T-helper 2 cell (primary cell): ENCODE measurements at regions not wholly inside any gene's neighbourhood (a gene's known extent, or its start where the extent isn't known, plus 50 kb on each side); places are given as distances from the start of the nearest gene placed in this dataset.

ENCODE experiments used
- DNase-seq, 5 experiments: peaks; one replicate each; pipeline versions ENCODE4 v3.0.0 to v3.0.0-alpha.2; 2012 to 2022

DNA sequence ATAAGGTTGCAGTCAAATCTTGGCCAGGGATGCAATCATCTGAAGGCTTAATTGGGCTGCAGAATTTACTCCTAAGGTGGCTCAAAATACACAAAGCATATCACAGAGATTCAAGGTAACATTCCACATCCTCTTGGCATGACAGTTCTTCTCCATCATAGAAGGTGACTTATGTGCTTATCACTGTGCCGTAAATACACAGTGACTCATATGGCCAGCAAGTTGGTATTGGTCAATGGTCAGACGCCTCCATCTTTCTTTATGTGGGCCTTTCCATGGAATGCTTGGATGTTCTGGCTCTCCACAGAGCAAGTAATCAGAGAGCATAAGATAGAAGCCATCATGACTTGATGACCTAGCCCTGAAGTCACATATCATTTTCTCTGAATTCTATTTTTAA is 168.8 kb upstream of the ST8SIA2 start:
- DNase-seq, result no peak

DNA sequence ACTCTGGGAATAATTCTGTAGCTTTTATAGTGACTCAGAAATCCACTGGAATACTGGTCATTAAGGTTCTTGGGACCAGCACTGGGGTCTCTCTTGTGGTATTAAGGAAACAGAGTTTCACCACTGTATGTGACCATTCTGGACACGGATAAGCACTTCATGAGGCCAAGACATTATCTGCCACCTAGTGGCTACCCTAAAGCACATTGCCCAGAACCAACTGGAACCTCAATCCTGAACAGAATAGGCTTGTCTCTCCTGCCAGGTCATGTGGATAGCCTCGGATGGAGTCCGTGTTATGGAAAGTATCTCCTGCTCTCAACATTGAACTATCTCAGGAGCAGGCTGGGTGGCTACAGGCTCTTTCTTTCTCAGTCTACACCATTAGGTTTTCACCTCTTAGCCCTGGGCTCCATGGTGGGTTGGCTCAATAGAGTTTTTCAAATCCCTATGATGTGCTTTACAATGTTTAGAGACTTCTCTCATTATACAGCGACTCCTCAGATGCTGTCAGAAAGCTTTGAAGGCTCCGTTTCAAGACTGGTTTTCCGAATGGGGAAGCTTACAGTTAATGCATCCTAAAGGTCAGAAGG is 167.6 kb upstream of the ST8SIA2 start:
- peak in 1 of 5 experiments; percentile 1 for DNase-seq

DNA sequence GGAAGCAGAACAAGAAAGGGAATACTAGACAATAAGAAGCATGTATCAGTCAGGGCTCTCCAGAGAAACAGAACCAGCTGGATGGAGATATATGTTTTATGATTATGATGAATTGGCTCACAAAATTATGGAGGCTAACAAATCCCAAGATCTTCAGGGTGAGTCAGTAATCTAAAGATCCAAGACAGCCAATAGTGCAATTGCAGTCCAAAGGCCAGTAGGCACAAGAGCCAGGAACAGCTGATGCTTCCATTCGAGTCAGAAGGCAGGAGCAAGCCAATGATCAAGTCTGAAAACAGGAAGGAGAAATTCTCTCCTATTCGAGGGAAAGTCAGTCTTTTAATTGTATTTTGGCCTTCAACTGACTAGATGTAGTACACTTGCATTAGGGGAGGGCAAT is 164.9 kb upstream of the ST8SIA2 start:
- DNase-seq, result no peak

DNA sequence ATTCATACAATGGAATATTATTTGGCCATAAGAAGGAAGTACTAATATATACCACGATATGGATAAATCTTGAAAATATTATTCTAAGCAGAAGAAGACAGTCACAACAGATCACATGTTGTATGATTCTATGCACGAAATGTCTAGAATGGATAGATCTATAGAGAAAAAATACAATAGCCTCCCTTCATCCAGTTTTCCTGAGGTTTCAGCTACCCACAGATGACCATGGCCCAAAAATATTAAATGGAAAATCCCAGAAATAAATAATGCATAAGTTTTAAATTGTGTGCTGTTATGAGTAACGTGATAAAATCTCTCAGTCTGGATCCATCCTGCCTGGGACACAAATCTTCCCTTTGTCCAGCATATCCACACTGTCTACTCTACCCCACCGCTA is 162.2 kb upstream of the ST8SIA2 start:
- DNase-seq, result no peak

DNA sequence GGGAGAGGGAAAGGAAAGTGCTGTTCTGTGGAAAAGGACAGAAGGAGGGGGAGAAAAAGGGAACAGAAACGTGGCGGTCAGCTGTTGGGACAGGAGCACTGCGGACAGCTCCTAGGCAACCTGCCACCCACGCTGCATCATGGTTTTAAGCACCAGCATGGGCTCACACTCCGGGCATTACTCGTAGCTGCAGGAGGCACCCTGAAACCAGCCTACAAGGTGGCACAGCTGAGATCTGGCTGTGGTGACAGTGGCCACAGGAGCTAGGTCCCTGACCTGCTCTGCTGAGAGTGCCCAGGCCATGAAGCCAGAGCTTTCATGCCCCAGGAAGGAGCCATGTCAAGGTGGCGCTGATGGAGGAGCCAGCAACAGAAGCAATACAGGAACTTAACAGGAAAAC is 161.4 kb upstream of the ST8SIA2 start:
- DNase-seq, result no peak

DNA sequence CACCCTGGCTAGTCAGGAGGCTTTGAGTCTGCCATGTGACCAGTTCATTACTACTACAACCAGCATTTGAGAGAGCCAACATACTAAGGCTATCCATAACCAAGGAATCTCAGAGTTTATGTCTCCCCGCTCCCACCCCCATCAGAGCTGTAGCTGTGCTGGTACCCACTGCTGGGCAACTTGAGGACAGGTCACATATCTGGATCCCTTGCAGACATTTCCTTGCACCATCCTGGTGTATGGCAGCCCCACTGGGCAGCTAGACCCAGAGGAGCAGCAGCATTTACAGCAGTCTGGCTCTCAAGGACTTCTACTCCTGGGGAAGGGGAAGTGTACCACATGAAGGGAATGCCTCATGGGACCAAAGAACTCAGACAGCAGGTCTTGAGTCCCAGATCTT is 160.8 kb upstream of the ST8SIA2 start:
- no peak for DNase-seq

DNA sequence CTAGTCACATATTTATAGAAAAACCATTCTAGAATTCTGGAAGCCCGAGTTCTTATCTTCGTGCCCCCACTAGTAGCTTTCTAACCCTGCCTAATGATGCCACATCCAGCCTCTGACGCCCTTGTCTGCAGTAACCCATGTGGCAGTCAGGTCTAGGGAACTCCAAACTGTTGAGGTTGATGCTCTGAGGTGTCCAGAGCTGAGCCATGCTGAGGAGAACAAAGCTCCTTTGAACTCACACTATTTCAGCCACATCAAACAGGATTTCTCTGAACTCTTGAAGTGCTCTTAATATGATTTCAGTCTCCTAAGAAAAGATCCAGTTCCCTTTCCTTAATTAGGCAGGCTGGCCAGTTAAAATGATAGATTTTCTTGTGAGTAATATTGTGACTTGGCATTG is 150.5 kb upstream of the ST8SIA2 start:
- no peak for DNase-seq

DNA sequence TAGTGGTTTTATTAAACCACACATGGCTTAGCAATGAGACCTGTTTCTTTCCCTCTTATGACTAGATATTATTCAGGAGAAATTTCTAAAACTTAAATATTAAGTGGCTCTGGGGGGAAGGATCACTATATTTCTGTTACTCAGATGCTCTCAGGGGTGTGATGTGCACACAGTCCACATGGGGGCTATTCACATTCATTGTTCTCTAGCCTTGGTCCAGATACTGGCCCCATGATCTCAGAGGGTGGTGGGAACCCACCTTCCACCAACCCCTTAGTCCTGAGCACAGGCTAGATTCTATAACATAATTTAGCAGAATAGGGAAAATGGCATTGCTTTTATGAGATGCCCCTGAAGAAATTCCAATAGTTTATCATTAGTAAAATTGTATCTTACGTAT is 149.0 kb upstream of the ST8SIA2 start:
- DNase-seq, result no peak

DNA sequence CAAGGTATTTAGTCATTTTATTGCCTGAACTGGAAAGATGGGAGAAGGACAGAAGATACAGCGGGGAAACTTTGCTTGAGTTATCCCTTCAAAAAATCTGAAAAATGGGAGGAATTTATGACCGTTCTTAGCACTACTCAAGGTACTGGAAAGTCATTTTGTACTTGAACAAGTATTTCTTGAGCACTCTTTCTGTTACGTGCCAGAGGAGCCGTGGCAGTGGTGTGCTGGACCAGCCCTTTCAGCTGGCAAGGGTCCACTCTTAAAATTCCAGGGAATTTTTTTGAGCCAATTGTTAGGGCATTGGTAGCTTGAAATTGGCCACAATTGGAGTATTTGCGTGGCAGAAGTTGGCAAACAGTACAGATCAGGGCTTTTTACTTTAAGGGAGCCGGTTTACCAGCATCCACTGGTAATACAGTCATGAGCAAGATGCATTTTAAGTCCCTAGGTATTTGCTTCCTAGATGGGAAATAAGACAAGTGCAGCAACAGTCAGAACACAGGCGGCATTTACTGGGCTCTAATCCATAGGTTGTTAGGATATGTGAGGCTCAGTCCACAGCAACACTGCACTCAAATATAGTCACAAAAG is 145.9 kb upstream of the ST8SIA2 start:
- DNase-seq, result no peak

DNA sequence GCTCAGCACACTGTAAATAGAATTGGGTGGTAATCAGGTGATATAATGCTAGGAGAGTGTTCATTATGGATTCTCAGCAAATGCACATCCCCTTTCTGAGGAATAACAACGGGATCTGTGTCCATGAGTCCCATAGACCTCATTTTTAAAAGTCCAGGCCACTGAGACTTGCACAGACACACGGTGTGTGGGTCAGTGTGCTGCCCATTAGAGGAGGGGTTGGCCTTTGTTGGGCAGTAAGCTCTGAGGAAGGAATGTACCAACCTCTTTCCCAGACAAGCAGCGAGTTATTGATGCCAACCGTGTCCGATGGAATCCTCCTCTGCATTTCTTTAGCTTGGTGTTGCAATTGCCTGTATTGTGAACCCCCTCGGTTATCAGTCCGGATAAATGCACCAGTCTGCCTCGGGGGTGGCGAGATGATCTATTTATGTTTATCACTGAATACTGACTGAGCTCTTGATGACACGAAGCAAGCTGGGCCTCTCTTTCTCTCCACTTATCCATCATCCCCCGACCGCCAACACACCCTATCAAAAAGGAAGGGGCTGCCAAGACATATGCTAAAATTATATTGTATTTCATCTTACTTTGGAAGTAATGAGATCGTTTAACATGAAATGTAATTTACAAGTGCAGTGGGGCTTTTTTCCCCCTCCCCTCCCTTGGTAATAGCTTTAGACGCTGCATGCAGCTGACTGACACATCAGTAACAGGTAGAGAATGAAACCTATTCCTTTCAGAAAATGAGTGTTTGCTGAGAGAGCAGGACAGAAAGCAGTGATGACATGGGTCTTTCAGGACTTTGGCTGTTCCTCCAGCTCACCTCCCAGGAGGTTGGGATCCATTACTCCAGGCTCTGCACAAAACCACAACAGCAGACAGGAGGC is 126.6 kb upstream of the ST8SIA2 start:
- no peak for DNase-seq

DNA sequence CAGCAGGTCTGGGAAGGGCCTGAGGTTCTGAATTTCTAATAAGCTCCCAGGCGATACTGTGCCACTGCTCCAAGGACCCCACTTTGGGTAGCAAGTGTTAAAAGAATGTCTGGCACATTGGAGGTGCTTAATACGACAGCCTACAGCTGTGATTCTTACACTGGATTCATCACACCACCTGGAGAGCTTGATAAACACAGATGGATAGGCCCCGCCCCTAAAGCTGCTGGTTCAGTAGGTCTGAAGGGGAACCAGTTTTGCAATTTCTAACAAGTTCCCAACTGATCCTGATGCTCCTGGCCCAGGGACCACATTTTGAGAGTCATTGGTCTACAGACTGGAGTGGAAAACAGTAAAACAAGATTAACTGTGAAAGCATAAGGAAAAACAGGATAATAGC is 124.8 kb upstream of the ST8SIA2 start:
- DNase-seq, result no peak

DNA sequence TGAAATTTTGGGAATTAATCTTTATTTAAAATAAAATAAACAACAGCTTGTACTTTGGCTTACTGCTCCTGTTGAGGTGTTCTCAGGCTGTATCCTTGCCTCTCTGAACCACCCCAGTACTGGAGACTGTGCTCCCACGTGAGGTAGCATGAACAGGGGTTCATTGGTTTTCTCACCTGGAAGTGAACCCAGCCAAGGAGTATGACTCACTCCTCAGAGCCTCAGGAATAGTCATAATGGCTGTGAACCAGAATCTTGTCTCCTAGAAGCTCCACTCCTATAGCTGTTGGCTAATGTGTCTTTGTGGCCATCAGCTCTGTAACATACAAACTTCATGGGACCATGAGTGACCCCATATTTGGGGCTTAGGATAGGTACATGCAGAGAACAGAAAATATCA is 122.5 kb upstream of the ST8SIA2 start:
- DNase-seq, result no peak

DNA sequence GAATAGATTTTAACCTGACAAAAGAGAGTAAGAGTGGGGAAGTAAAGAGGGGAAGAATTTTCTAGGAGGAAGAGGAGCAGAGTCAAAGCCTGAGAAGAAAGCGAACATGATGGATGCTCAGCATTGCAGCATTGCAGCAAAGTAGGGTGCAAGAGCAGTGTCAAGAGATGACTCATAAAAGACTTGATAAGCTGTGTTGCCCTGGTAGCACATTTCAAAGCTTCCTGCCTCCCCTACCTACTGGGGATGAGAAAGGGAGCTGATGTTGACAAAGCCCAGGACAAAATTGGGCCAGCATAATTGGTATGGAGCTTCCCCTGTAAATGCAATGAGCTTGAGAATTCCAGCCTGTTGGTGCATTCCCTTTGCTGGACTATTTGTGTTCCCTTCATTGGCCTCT is 121.6 kb upstream of the ST8SIA2 start:
- peak in 1 of 5 experiments; percentile 13 for DNase-seq

DNA sequence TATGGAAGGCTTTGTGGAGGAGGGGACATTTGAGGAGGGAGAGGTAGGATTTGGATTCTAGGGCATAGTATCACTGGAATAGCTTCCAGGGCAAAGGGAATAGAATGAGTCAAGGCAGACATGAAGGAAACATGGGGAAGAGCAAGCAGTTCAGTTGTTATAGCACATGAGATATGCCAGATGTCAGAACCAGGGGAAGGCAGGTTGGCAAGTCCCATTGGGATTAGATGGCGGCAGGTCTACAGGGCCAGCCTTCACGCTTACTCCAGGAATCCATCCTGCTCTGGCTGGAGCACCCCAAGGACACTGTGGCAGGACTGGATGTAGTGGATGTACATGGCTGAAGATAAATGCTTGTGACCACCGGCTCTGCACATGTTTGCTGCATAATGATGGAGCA is 120.4 kb upstream of the ST8SIA2 start:
- no peak for DNase-seq

DNA sequence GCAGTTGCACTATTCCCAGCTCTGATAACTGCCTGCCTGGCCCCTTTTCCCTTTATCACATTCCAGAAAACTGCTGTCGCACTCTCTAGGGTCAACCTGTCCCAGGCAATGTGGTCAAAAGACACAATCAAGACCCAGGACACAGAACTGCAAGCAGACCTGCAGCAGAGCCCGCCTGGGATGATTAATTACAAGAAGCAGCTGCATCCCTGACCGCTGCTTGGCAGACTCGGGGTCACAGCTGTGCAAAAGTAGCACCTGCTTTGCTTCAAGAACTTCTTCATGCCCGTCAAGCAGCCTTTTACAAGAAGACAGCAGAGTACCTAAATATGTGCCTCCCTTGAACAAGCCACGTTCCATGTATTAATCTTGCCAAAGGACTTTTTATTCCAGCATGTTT is 120.0 kb upstream of the ST8SIA2 start:
- no peak for DNase-seq

DNA sequence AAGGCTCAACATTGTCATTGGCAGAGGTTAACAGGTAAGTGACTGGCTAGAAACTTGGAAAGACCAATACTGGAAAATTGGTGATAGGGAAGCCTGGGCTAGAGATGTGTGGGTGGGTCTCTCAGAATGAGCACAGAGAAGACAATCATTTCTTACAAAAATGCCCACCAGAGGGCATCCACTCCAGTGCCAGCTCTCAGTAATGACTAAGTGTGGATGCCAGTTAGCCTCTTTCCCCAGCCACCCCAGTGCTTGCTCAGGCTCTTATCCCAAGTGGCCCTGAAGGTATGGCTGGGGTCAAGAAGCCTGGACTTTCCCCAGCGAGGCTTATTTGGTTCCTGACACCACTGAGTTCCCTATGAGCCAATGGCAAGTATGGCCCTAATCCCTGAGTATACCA is 115.9 kb upstream of the ST8SIA2 start:
- peak in 1 of 5 experiments; percentile 7 for DNase-seq

DNA sequence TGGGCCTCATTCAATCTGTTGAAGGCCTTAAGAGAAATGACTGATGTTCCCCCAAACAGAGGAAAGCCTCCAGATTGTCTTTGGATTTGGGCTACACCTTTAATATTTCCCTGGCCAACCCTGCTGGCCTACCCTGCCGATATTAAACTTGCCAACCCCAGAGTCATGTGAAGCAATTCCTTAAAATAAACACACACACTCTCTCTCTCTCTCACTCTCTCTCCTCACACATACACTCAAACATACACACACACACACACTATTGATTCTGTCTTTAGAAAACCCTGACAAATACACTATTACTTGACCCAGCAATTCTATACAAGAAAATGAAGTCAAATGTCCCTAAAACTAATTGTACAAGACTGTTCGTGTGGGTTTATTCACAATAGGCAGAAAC is 109.9 kb upstream of the ST8SIA2 start:
- DNase-seq, result no peak

DNA sequence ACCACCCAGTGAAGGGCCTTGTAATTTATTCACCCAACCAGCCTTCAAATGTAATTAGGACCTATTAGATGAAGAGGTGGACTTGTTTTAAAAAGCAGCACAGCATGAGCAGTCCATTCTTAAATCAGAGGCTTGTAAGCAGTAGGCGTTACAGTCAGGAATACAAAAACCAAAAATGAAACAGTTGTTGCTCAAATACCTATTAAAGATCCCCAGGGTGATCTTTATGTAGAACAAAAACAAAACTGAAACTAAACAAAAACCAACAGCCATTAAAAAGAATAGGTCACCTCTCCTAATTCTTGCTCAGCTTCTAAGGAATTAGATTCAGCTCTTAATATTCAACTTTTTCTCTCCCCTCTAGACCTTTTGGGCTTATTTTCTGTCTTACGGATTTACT is 104.9 kb upstream of the ST8SIA2 start:
- DNase-seq, result no peak

DNA sequence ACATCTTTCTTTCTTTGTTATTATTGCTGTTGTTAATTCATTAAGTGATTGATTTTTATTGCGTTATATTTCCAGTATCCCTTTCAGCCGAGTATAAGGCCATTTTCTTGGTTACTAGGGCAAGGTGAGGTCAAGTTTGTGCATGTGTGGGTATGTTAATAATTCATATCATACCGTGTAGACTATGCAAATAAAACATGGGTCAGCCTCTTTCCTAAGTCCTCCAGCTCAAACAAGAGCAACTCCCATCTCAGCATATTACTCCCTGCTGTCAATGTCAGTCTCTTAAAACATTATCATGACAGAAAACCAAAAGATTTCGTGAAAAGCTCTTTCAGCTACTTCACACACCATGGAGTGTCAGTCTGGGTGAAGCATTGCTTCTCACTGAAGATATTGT is 103.9 kb upstream of the ST8SIA2 start:
- no peak for DNase-seq

DNA sequence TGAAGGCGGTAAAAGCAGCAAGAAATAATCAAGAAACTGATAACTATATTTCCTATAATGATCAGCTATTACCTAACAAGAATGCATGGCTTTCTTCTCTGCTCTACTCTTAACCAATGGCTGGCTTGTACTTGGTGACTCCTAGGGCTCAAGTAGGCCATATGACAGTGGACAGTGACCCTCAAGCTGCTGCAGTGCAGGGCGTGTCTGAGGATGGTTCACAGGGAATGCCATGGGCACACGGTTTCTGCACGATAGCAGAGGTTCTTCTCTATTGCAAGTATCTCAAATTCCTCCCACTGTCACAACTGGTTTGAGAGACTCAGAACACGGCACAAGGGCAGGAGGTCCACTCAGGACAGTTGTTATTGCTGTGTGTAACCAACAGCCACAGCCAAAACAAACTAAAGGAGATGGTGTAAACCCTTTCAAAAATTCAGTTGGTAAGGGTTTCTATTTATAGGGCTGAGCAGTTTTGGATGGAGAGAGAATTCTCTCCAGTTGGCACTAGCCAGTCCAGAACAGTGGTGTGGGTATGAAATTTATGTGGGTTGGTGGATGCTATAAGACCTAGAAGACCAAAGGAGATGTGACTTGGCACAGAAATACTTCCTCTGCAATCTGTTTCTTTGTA is 103.2 kb upstream of the ST8SIA2 start:
- no peak for DNase-seq

DNA sequence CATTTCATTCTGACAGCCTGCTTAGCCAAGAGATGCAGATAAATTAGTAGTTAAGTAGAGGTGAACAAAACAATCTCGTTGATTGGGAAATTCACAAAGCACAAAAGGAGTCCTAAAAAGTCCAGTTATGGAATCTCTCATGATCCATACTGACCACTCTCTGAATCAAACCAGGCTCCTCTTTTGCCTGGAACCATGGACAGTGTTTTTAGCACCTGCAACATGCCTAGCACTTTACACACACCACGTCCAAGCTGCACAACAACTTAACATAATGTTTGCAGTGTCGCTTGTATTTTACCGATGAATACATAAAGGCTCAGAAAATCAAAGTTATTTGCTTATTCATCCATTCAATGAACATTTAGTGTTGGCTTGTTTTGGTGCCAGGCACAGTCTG is 101.8 kb upstream of the ST8SIA2 start:
- no peak for DNase-seq

DNA sequence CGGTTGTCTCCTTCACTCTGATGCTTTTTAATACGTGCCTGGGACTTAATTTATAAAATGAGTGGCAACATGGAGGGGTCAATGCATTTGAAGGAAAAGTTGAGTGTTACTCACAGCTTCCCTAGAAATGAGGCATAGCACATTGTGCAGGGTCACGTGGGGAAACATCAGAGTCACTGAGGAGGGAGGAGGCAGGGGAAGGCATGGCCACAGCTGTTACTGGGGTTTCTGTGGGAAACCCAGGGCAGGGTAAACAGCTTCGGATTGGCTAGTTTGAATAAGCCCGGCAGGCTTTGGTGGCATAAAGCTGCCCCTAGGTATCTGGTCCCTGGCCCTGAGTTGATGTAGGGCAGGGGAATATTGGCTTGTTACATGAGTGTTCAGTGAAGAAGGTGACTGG is 98.9 kb upstream of the ST8SIA2 start:
- DNase-seq, result no peak

DNA sequence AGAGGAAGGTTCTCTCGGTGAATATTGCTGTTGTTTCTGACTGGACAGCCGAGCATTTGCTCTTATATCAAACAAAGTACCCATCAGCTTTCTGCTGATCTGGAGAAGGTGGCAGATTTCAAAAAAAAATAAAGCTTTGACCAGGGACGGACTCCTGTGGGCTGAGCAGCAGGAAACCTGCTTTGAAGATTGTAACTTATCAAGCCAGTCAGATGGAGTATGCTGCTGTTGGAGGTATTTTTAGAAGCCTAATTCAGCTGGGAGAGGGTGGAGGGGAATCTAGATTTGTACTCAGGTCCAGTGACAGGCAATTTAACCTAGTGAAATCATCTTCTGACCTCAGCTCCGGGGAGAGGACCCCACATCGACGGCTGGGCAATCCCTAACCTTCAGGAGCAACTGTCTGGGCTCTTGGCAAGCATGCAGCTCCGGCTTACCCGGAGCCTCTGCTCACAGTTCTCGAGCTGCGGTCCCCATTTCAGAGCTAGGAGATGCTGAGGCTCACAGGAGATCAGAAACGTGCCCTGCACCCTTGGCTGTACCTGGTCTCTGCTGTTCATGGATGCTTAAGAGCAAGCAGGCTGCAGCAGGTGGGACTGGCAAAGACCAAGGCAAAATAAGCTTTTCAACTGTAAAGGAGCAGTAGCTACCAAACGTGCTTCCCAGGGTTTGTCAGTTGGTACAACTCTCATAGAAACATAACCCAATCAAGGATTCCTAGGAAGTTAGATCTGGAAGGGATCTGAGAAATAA is 89.3 kb upstream of the ST8SIA2 start:
- no peak for DNase-seq
